K562 (cell line): ENCODE measurements at regions not wholly inside any gene's neighbourhood (a gene's known extent, or its start where the extent isn't known, plus 50 kb on each side); places are given as distances from the start of the nearest gene placed in this dataset.
A peak's percentile ranks its signal among the peaks of the same experiment; 100 is the strongest.

Source experiments
- ATAC-seq: fragments of 200-7000 bp; cut with Tn5 transposase; 3 replicates; pipeline ENCODE4 v1.9.1; 2020; ENCODE audit warnings: moderate library complexity
- BruUV-seq: library from RNA; stranded (reverse); fragments of 400-500 nt; replicated peaks from 2 replicates; lab custom pipeline; 2021; lab: Mats Ljungman, UMichigan
- CTCF ChIA-PET: fragments of 300-600 bp; formaldehyde crosslinking; extraction: SDS; loops from one replicate; lab custom pipeline; 2021; ENCODE audit warnings: low intra/inter-chr PET ratio; lab: Yijun Ruan, JAX
- POLR2A ChIA-PET: fragments of 300-600, 350-650 bp; sonication (Branson Sonifier 250); formaldehyde crosslinking; extraction: SDS; loops from one replicate; lab custom pipeline; 2021; ENCODE audit warnings: antibody characterized with exemption, inconsistent platforms; lab: Yijun Ruan, JAX
- DNase-seq, 4 experiments: peaks; one replicate each; pipeline versions ENCODE4 v3.0.0 to v3.0.0-alpha.2; 2011 to 2018; ENCODE audit warnings: low spot score in 3 of 4, mixed read lengths in 3 of 4; ENCODE audit errors: extremely low read depth in 1 of 4
- FAIRE-seq: peaks from 2 replicates; lab custom pipeline; 2011; peaks lifted over from hg19 to GRCh38; lab: Jason Lieb, UNC
- H2AFZ ChIP-seq: 2 replicates; pipeline ENCODE4 v1.6.0; 2011; ENCODE audit warnings: low read depth, low read length, control low read depth, inconsistent platforms
- H3K27ac ChIP-seq: fragments of 200-600 bp; 3 replicates; pipeline ENCODE4 v1.8.0; 2011; ENCODE audit warnings: low read depth, mild to moderate bottlenecking, control low read depth, inconsistent platforms, low read length, moderate library complexity, mixed read lengths; ENCODE audit errors: extremely low read depth
- H3K27me3 ChIP-seq, 2 experiments: fragments of 300-600 bp in 1 of 2; 2 replicates in 1 of 2; 3 replicates in 1 of 2; pipeline versions ENCODE4 v1.6.0 to v1.8.0; 2011; ENCODE audit warnings: inconsistent platforms in 2 of 2, low read length in 2 of 2, mild to moderate bottlenecking in 1 of 2, mixed read lengths in 1 of 2, moderate library complexity in 1 of 2; ENCODE audit not compliant: control insufficient read depth in 2 of 2, insufficient read depth in 2 of 2
- H3K36me3 ChIP-seq: fragments of 300-600 bp; 3 replicates; pipeline ENCODE4 v1.8.0; 2011; ENCODE audit warnings: mild to moderate bottlenecking, low read length, inconsistent platforms; ENCODE audit not compliant: control insufficient read depth, insufficient read depth
- H3K4me1 ChIP-seq, 2 experiments: fragments of 200-600 bp in 1 of 2; replicated peaks in 1 of 2; 2 replicates in 1 of 2; 3 replicates in 1 of 2; pipeline versions ENCODE4 v1.5.1 to v1.8.0; 2011; ENCODE audit warnings: inconsistent platforms in 2 of 2, low read length in 2 of 2, mild to moderate bottlenecking in 1 of 2, mixed read lengths in 1 of 2, moderate library complexity in 1 of 2; ENCODE audit not compliant: control insufficient read depth in 2 of 2, insufficient read depth in 2 of 2
- H3K4me2 ChIP-seq: 2 replicates; pipeline ENCODE4 v1.6.1; 2011; ENCODE audit warnings: low read length, control low read depth, inconsistent platforms, mixed read lengths; ENCODE audit not compliant: insufficient read depth
- H3K4me3 ChIP-seq: fragments of 200-600 bp; sonication (generic), shearing (Covaris generic); 2 replicates; pipeline ENCODE4 v1.5.1; 2016; ENCODE audit warnings: control low read depth, inconsistent platforms
- H3K79me2 ChIP-seq: fragments of 200-600 bp; 3 replicates; pipeline ENCODE4 v1.8.0; 2011; ENCODE audit warnings: low read length, inconsistent platforms; ENCODE audit not compliant: control insufficient read depth, insufficient read depth
- H3K9ac ChIP-seq, 2 experiments: 2 replicates each; pipeline versions ENCODE4 v1.6.0 to v1.6.1; 2011; ENCODE audit warnings: low read depth in 2 of 2, low read length in 2 of 2, control low read depth in 1 of 2, inconsistent platforms in 1 of 2, mild to moderate bottlenecking in 1 of 2, mixed read lengths in 1 of 2; ENCODE audit not compliant: insufficient read depth in 1 of 2
- H3K9me1 ChIP-seq: one replicate; pipeline ENCODE4 v1.6.0; 2011; ENCODE audit warnings: inconsistent platforms, mild to moderate bottlenecking, low read length, moderate library complexity; ENCODE audit not compliant: control insufficient read depth, insufficient read depth
- H3K9me3 ChIP-seq: replicated peaks from 2 replicates; pipeline ENCODE4 v1.5.1; 2011; ENCODE audit warnings: low read depth, low read length, inconsistent platforms; ENCODE audit not compliant: control insufficient read depth, insufficient read depth
- H4K20me1 ChIP-seq: replicated peaks from 2 replicates; pipeline ENCODE4 v1.6.1; 2011; ENCODE audit warnings: low read length, inconsistent platforms, mixed read lengths; ENCODE audit not compliant: control insufficient read depth, insufficient read depth
- AFF1 ChIP-seq, 2 experiments: fragments of 450-650 bp; IDR thresholded peaks; 2 replicates each; pipeline ENCODE4 v1.6.1; 2018; ENCODE audit warnings: mild to moderate bottlenecking in 2 of 2, low read depth in 1 of 2; ENCODE audit not compliant: partially characterized antibody in 2 of 2
- C11orf30 ChIP-seq: fragments of 450-650 bp; IDR thresholded peaks from 2 replicates; pipeline ENCODE4 v1.6.1; 2016; ENCODE audit warnings: low read depth, mild to moderate bottlenecking
- DLX4 ChIP-seq: fragments of 250-450 bp; sonication (Bioruptor Pico); IDR thresholded peaks from 2 replicates; pipeline ENCODE4 v1.6.1; 2021; ENCODE audit warnings: mild to moderate bottlenecking
- FOXJ3 ChIP-seq: sonication (generic); formaldehyde crosslinking; IDR thresholded peaks from 2 replicates; pipeline ENCODE4 v1.4.0; 2020; ENCODE audit warnings: mild to moderate bottlenecking, missing genetic modification reagents
- MAFG ChIP-seq: fragments of 450-650 bp; conservative IDR thresholded peaks from 2 replicates; pipeline ENCODE4 v1.6.1; 2016; ENCODE audit warnings: missing genetic modification characterization, missing compliant biosample characterization
- NR0B1 ChIP-seq: fragments of 450-650 bp; IDR thresholded peaks from one replicate; pipeline ENCODE4 v1.6.1; 2018; ENCODE audit warnings: mild to moderate bottlenecking, moderate library complexity; ENCODE audit not compliant: partially characterized antibody
- ZNF311 ChIP-seq: fragments of 250-450 bp; sonication (Bioruptor Pico); IDR thresholded peaks from 2 replicates; pipeline ENCODE4 v1.4.0; 2020; ENCODE audit warnings: mild to moderate bottlenecking, moderate library complexity
- ZNF316 ChIP-seq: fragments of 450-650 bp; IDR thresholded peaks from 2 replicates; pipeline ENCODE4 v1.6.1; 2016
- WGBS: fragments of 100-300 bp; shearing (Covaris generic); methylation state at CpG from one replicate; pipeline ENCODE4 v1.1.6; 2016; ENCODE audit warnings: low coverage, mixed read lengths; ENCODE audit not compliant: insufficient coverage; ENCODE audit errors: missing lambda C conversion rate; 5-methylcytosine and 5-hydroxymethylcytosine counted together
- in situ Hi-C: fragments of 300-500 bp; cut with MboI; formaldehyde crosslinking; loops from 4 replicates; pipeline ENCODE4 v1.15.0; 2018; ENCODE audit warnings: inconsistent platforms, mixed read lengths
- intact Hi-C: fragments of 100-400 bp; cut with micrococcal nuclease; formaldehyde crosslinking; loops from 2 replicates; pipeline ENCODE4 v1.14.2; 2022

GRCh38 chr20:52340036-52340634, 148.6 kb upstream of the ZFP64 start (continued):
- TF ChIP-seq NR0B1, result no peak

- H3K27me3 ChIP-seq, result no peaks in the 10 kb centered on the region
- POLR2A ChIA-PET, result interaction anchor here (0.6 kb wide), 1 partner anchor 17 kb away, joined by 3 read pairs; no protein-coding TSS in a partner anchor
- no peaks in the 10 kb centered on the region for H3K9me3 ChIP-seq
- H3K9me1 ChIP-seq, result no peaks in the 10 kb centered on the region
- ATAC-seq, result no peak
- no peaks in the 10 kb centered on the region for H3K79me2 ChIP-seq
- no peaks in the 10 kb centered on the region for H3K4me1 ChIP-seq
- TF ChIP-seq FOXJ3 (CRISPR knock-in tag) (no peak), C11orf30 (peak; percentile 41; the same call in 1 of the 2 replicates), ZNF311 (CRISPR knock-in tag) (no peak), DLX4 (CRISPR knock-in tag) (no peak), AFF1 (IDR thresholded peaks at IDR 0.05; ENCODE audit: low read depth in 1 of 2, partially characterized antibody in 2 of 2) (no peak), MAFG (tag) (0 out of 2 replicates have a peak, but pooled peaks have one; percentile 15), ZNF316 (peak; percentile 53; the same call in 1 of the 2 replicates)
- H3K9ac ChIP-seq, result no peak overlapping the region
- CTCF ChIA-PET, result no interaction called here
- no peak overlapping the region for H2AFZ ChIP-seq
- no peak for DNase-seq
- in situ Hi-C loops, result no loop called here
- no peak overlapping the region for H3K4me3 ChIP-seq
- WGBS, result 55% methylated on average over 2 of the region's 2 CpGs
- no peak for FAIRE-seq
- H3K4me2 ChIP-seq, result no peak overlapping the region
- H3K27ac ChIP-seq, result no peak overlapping the region
- no TSS peak for BruUV-seq
- H3K36me3 ChIP-seq, result no peaks in the 10 kb centered on the region
- H4K20me1 ChIP-seq, result no peaks in the 10 kb centered on the region
- intact Hi-C loops, result no loop called here
Observed at GRCh38 chr20:52332649-52333250, 141.2 kb upstream of the ZFP64 start.
